CD4-positive, alpha-beta memory T cell (primary cell): ENCODE measurements at regions not wholly inside any gene's neighbourhood (a gene's known extent, or its start where the extent isn't known, plus 50 kb on each side); places are given as distances from the start of the nearest gene placed in this dataset.
A peak's percentile ranks its signal among the peaks of the same experiment; 100 is the strongest.

ENCODE experiments used
- CTCF ChIA-PET: fragments of 350-600 bp; sonication (Branson Sonifier 250); formaldehyde crosslinking; loops from one replicate; lab custom pipeline; 2021; ENCODE audit warnings: inconsistent platforms; ENCODE audit not compliant: partially characterized antibody; lab: Charles Lee
- POLR2A ChIA-PET: fragments of 350-600 bp; sonication (Branson Sonifier 250); formaldehyde crosslinking; loops from one replicate; lab custom pipeline; 2021; ENCODE audit not compliant: partially characterized antibody; lab: Charles Lee
- DNase-seq, 5 donors: peaks; one replicate each; pipeline versions ENCODE4 v3.0.0 to v3.0.0-alpha.2; 2020 to 2022; ENCODE audit warnings: mixed read lengths in 1 of 5
- H3K27ac ChIP-seq: one replicate; pipeline ENCODE4 v1.7.0; 2013; ENCODE audit warnings: low read depth, low read length
- H3K27me3 ChIP-seq: 2 replicates; pipeline ENCODE4 v1.7.0; 2013; ENCODE audit warnings: mild to moderate bottlenecking, low read length, moderate library complexity; ENCODE audit not compliant: insufficient read depth
- H3K36me3 ChIP-seq: 2 replicates; pipeline ENCODE4 v1.7.0; 2013; ENCODE audit warnings: mild to moderate bottlenecking, low read length, moderate library complexity; ENCODE audit not compliant: insufficient read depth
- H3K4me1 ChIP-seq: 2 replicates; pipeline ENCODE4 v1.7.0; 2013; ENCODE audit warnings: mild to moderate bottlenecking, low read length, moderate library complexity; ENCODE audit not compliant: insufficient read depth
- H3K4me3 ChIP-seq, 2 donors: one replicate each; pipeline ENCODE4 v1.7.0; 2013; ENCODE audit warnings: low read length in 2 of 2, mild to moderate bottlenecking in 1 of 2
- H3K9me3 ChIP-seq, 2 donors: one replicate each; pipeline ENCODE4 v1.7.0; 2013; ENCODE audit warnings: low read length in 2 of 2, control low read depth in 1 of 2; ENCODE audit not compliant: control insufficient read depth in 1 of 2
- H3K27ac Mint-ChIP-seq, 7 donors: one replicate each; pipeline ENCODE4 v1.8.0; 2020 to 2021; ENCODE audit warnings: mixed read lengths in 7 of 7, mild to moderate bottlenecking in 6 of 7, inconsistent platforms in 3 of 7, moderate library complexity in 3 of 7
- H3K27me3 Mint-ChIP-seq, 2 donors: one replicate each; pipeline ENCODE4 v1.8.0; 2020 to 2021; ENCODE audit warnings: mixed read lengths in 2 of 2
- H3K36me3 Mint-ChIP-seq, 2 donors: one replicate each; pipeline ENCODE4 v1.8.0; 2020 to 2021; ENCODE audit warnings: mixed read lengths in 2 of 2, inconsistent platforms in 1 of 2, mild to moderate bottlenecking in 1 of 2
- H3K4me1 Mint-ChIP-seq, 4 donors: one replicate each; pipeline ENCODE4 v1.8.0; 2020 to 2021; ENCODE audit warnings: mixed read lengths in 4 of 4, mild to moderate bottlenecking in 1 of 4
- H3K4me3 Mint-ChIP-seq, 8 donors: one replicate each; pipeline ENCODE4 v1.8.0; 2020 to 2021; ENCODE audit warnings: mixed read lengths in 8 of 8, mild to moderate bottlenecking in 7 of 8, moderate library complexity in 6 of 8, inconsistent platforms in 3 of 8
- H3K9me3 Mint-ChIP-seq, 8 donors: one replicate each; pipeline ENCODE4 v1.8.0; 2020 to 2021; ENCODE audit warnings: mixed read lengths in 8 of 8, mild to moderate bottlenecking in 5 of 8, inconsistent platforms in 3 of 8, moderate library complexity in 1 of 8
- intact Hi-C: fragments of 100-400 bp; cut with micrococcal nuclease; formaldehyde crosslinking; loops from one replicate; pipeline ENCODE4 v1.15.1; 2023

- ChIA-PET POLR2A (no interaction called here), CTCF (interaction anchor here (1.6 kb wide), 1 partner anchor 27 kb away, joined by 4 read pairs; no protein-coding TSS in a partner anchor)
- Mint-ChIP-seq H3K4me1 (no peaks in the 10 kb centered on the region), H3K27me3 (peaks cover 1 to 4% of the 10 kb centered on the region in 2 donors), H3K36me3 (no peaks in the 10 kb centered on the region), H3K9me3 (peaks cover 0 to 2% (median 0%) of the 10 kb centered on the region in 8 donors), H3K27ac (no peak overlapping the region), H3K4me3 (no peak overlapping the region)
- DNase-seq = no peak
- H3K9me3 ChIP-seq = no peaks in the 10 kb centered on the region
- intact Hi-C loops = no loop called here
- H3K27me3 ChIP-seq = no peaks in the 10 kb centered on the region
- no peak overlapping the region for H3K4me3 ChIP-seq
- H3K36me3 ChIP-seq = no peaks in the 10 kb centered on the region
- H3K4me1 ChIP-seq = no peaks in the 10 kb centered on the region
- no peak overlapping the region for H3K27ac ChIP-seq
Measured at GRCh38 chr10:4338768-4339167, 487.2 kb upstream of the AKR1E2 start.

- Mint-ChIP-seq H3K4me3 (no peak overlapping the region), H3K4me1 (no peaks in the 10 kb centered on the region), H3K9me3 (peaks cover 0 to 2% (median 0%) of the 10 kb centered on the region in 8 donors), H3K27ac (no peak overlapping the region), H3K36me3 (no peaks in the 10 kb centered on the region), H3K27me3 (peaks cover 1 to 4% of the 10 kb centered on the region in 2 donors)
- Histone ChIP-seq H3K4me3 (no peak overlapping the region), H3K36me3 (no peaks in the 10 kb centered on the region), H3K27ac (no peak overlapping the region), H3K9me3 (no peaks in the 10 kb centered on the region), H3K27me3 (no peaks in the 10 kb centered on the region), H3K4me1 (no peaks in the 10 kb centered on the region)
- DNase-seq = no peak
- intact Hi-C loops = no loop called here
- ChIA-PET POLR2A (no interaction called here), CTCF (interaction anchor here (1.6 kb wide), 1 partner anchor 29 kb away, joined by 4 read pairs; no protein-coding TSS in a partner anchor)
Measured at GRCh38 chr10:4337563-4337962, 488.4 kb upstream of the AKR1E2 start.

- no peak overlapping the region for H3K27ac ChIP-seq
- no peaks in the 10 kb centered on the region for H3K36me3 Mint-ChIP-seq
- no peaks in the 10 kb centered on the region for H3K27me3 ChIP-seq
- intact Hi-C loops = no loop called here
- CTCF ChIA-PET = no interaction called here
- H3K4me1 ChIP-seq = no peaks in the 10 kb centered on the region
- H3K4me3 ChIP-seq = no peak overlapping the region
- peaks cover 0 to 1% (median 0%) of the 10 kb centered on the region in 4 donors for H3K4me1 Mint-ChIP-seq
- H3K9me3 ChIP-seq = no peaks in the 10 kb centered on the region
- H3K4me3 Mint-ChIP-seq = no peak overlapping the region
- H3K27ac Mint-ChIP-seq = no peak overlapping the region
- H3K9me3 Mint-ChIP-seq = peaks cover 0 to 2% (median 0%) of the 10 kb centered on the region in 8 donors
- no peaks in the 10 kb centered on the region for H3K27me3 Mint-ChIP-seq
- POLR2A ChIA-PET = interaction anchor here (0.7 kb wide), 1 partner anchor 19 kb away, joined by 3 read pairs; no protein-coding TSS in a partner anchor
- H3K36me3 ChIP-seq = no peaks in the 10 kb centered on the region
- no peak for DNase-seq
Measured at GRCh38 chr10:4334871-4335270, 491.1 kb upstream of the AKR1E2 start.

- intact Hi-C loops = no loop called here
- no peaks in the 10 kb centered on the region for H3K27me3 Mint-ChIP-seq
- peaks cover 0 to 1% (median 0%) of the 10 kb centered on the region in 4 donors for H3K4me1 Mint-ChIP-seq
- H3K9me3 Mint-ChIP-seq = peaks cover 0 to 2% (median 0%) of the 10 kb centered on the region in 8 donors
- no peak overlapping the region for H3K4me3 Mint-ChIP-seq
- no peaks in the 10 kb centered on the region for H3K36me3 Mint-ChIP-seq
- CTCF ChIA-PET = no interaction called here
- POLR2A ChIA-PET = no interaction called here
- no peak overlapping the region for H3K27ac Mint-ChIP-seq
- no peak for DNase-seq
- no peak overlapping the region for H3K27ac ChIP-seq
- no peaks in the 10 kb centered on the region for H3K36me3 ChIP-seq
- H3K4me3 ChIP-seq = no peak overlapping the region
- H3K4me1 ChIP-seq = no peaks in the 10 kb centered on the region
- H3K27me3 ChIP-seq = no peaks in the 10 kb centered on the region
- no peaks in the 10 kb centered on the region for H3K9me3 ChIP-seq
Measured at GRCh38 chr10:4334015-4334414, 492.0 kb upstream of the AKR1E2 start.

GRCh38 chr10:4333459-4333894 lies 492.5 kb upstream of the AKR1E2 start:
- H3K36me3 Mint-ChIP-seq = no peaks in the 10 kb centered on the region
- no peaks in the 10 kb centered on the region for H3K9me3 ChIP-seq
- no peak overlapping the region for H3K4me3 ChIP-seq
- no peaks in the 10 kb centered on the region for H3K27me3 ChIP-seq
- no peak overlapping the region for H3K27ac Mint-ChIP-seq
- H3K4me1 Mint-ChIP-seq = peaks cover 0 to 1% (median 0%) of the 10 kb centered on the region in 4 donors
- intact Hi-C loops = no loop called here
- no peaks in the 10 kb centered on the region for H3K36me3 ChIP-seq
- no peaks in the 10 kb centered on the region for H3K27me3 Mint-ChIP-seq
- DNase-seq = peak in 1 of 5 donors; percentile 4
- peaks cover 0 to 2% (median 0%) of the 10 kb centered on the region in 8 donors for H3K9me3 Mint-ChIP-seq
- no peak overlapping the region for H3K4me3 Mint-ChIP-seq
- ChIA-PET CTCF (no interaction called here), POLR2A (no interaction called here)
- no peaks in the 10 kb centered on the region for H3K4me1 ChIP-seq
- no peak overlapping the region for H3K27ac ChIP-seq

- no peaks in the 10 kb centered on the region for H3K36me3 Mint-ChIP-seq
- H3K4me3 Mint-ChIP-seq = no peak overlapping the region
- ChIA-PET POLR2A (no interaction called here), CTCF (no interaction called here)
- peaks cover 0 to 2% (median 0%) of the 10 kb centered on the region in 8 donors for H3K9me3 Mint-ChIP-seq
- Histone ChIP-seq H3K4me1 (no peaks in the 10 kb centered on the region), H3K36me3 (no peaks in the 10 kb centered on the region), H3K27me3 (no peaks in the 10 kb centered on the region), H3K9me3 (no peaks in the 10 kb centered on the region), H3K4me3 (no peak overlapping the region), H3K27ac (no peak overlapping the region)
- peaks cover 0 to 1% (median 0%) of the 10 kb centered on the region in 4 donors for H3K4me1 Mint-ChIP-seq
- H3K27me3 Mint-ChIP-seq = no peaks in the 10 kb centered on the region
- intact Hi-C loops = no loop called here
- no peak overlapping the region for H3K27ac Mint-ChIP-seq
- peak in 4 of 5 donors; percentile 8 to 33 (median 24) for DNase-seq
Measured at GRCh38 chr10:4332764-4333458, 493.1 kb upstream of the AKR1E2 start.

- Mint-ChIP-seq H3K9me3 (peaks cover 0 to 2% (median 0%) of the 10 kb centered on the region in 8 donors), H3K36me3 (no peaks in the 10 kb centered on the region), H3K4me3 (no peak overlapping the region), H3K27me3 (no peaks in the 10 kb centered on the region), H3K27ac (no peak overlapping the region), H3K4me1 (peaks cover 0 to 1% (median 0%) of the 10 kb centered on the region in 4 donors)
- no peaks in the 10 kb centered on the region for H3K27me3 ChIP-seq
- no peaks in the 10 kb centered on the region for H3K4me1 ChIP-seq
- H3K36me3 ChIP-seq = no peaks in the 10 kb centered on the region
- H3K4me3 ChIP-seq = no peak overlapping the region
- CTCF ChIA-PET = no interaction called here
- no peaks in the 10 kb centered on the region for H3K9me3 ChIP-seq
- POLR2A ChIA-PET = interaction anchor here (0.6 to 1.1 kb wide), 2 partner anchors 209 to 546 kb away, joined by 3 read pairs; partner anchors contain the start of gene KLF6
- DNase-seq = no peak
- no peak overlapping the region for H3K27ac ChIP-seq
- intact Hi-C loops = no loop called here
Measured at GRCh38 chr10:4331150-4331549, 494.9 kb upstream of the AKR1E2 start.
